KMS-11 (cell line): ENCODE measurements at regions not wholly inside any gene's neighbourhood (a gene's known extent, or its start where the extent isn't known, plus 50 kb on each side); places are given as distances from the start of the nearest gene placed in this dataset.

Source experiments
- H2AFZ ChIP-seq: fragments of 200-600 bp; sonication (generic); 2 replicates; pipeline ENCODE4 v1.6.1; 2016; ENCODE audit warnings: antibody characterized with exemption, mixed run types, low read depth
- H3K27ac ChIP-seq: fragments of 200-600 bp; sonication (generic); 2 replicates; pipeline ENCODE4 v1.6.1; 2016; ENCODE audit warnings: mild to moderate bottlenecking, mixed run types
- H3K27me3 ChIP-seq: fragments of 200-600 bp; sonication (generic); 2 replicates; pipeline ENCODE4 v1.6.1; 2017; ENCODE audit warnings: mild to moderate bottlenecking, low read depth, mixed run types, moderate library complexity; ENCODE audit not compliant: insufficient read depth
- H3K36me3 ChIP-seq: fragments of 200-600 bp; sonication (generic); 2 replicates; pipeline ENCODE4 v1.6.1; 2017; ENCODE audit warnings: mild to moderate bottlenecking, mixed run types; ENCODE audit not compliant: insufficient read depth
- H3K4me1 ChIP-seq: fragments of 200-600 bp; sonication (generic); 2 replicates; pipeline ENCODE4 v1.6.1; 2016; ENCODE audit warnings: mild to moderate bottlenecking, low read depth, mixed run types; ENCODE audit not compliant: poor library complexity, severe bottlenecking
- H3K4me2 ChIP-seq: fragments of 200-600 bp; sonication (generic); 2 replicates; pipeline ENCODE4 v1.7.0; 2016; ENCODE audit warnings: mild to moderate bottlenecking, mixed run types
- H3K4me3 ChIP-seq: fragments of 200-600 bp; sonication (generic); IDR thresholded peaks from 2 replicates; pipeline ENCODE4 v1.6.1; 2017; ENCODE audit warnings: low read depth, low read length, mixed read lengths; ENCODE audit not compliant: insufficient read depth
- H3K79me2 ChIP-seq: fragments of 200-600 bp; sonication (generic); 2 replicates; pipeline ENCODE4 v1.6.1; 2016; ENCODE audit warnings: low read depth, mixed run types; ENCODE audit not compliant: insufficient read depth
- H3K9ac ChIP-seq: fragments of 200-600 bp; sonication (generic); 2 replicates; pipeline ENCODE4 v1.6.1; 2016; ENCODE audit warnings: mild to moderate bottlenecking, mixed run types
- H4K20me1 ChIP-seq: fragments of 200-600 bp; sonication (generic); 2 replicates; pipeline ENCODE4 v1.6.1; 2016; ENCODE audit warnings: mild to moderate bottlenecking, mixed run types; ENCODE audit not compliant: insufficient read depth
- TF ChIP-seq, protein P1 (sequence below): fragments of 200-600 bp; sonication (generic); conservative IDR thresholded peaks from 2 replicates; pipeline ENCODE4 v1.6.1; 2017; ENCODE audit warnings: low read depth, mild to moderate bottlenecking, antibody characterized with exemption, low read length, moderate library complexity, mixed read lengths

GRCh38 chr4:138560448-138560847 lies 318.3 kb upstream of the SLC7A11 start:
- H3K4me2 ChIP-seq, result no peak overlapping the region
- no peaks in the 10 kb centered on the region for H4K20me1 ChIP-seq
- H3K79me2 ChIP-seq, result no peaks in the 10 kb centered on the region
- TF ChIP-seq, protein P1, sequence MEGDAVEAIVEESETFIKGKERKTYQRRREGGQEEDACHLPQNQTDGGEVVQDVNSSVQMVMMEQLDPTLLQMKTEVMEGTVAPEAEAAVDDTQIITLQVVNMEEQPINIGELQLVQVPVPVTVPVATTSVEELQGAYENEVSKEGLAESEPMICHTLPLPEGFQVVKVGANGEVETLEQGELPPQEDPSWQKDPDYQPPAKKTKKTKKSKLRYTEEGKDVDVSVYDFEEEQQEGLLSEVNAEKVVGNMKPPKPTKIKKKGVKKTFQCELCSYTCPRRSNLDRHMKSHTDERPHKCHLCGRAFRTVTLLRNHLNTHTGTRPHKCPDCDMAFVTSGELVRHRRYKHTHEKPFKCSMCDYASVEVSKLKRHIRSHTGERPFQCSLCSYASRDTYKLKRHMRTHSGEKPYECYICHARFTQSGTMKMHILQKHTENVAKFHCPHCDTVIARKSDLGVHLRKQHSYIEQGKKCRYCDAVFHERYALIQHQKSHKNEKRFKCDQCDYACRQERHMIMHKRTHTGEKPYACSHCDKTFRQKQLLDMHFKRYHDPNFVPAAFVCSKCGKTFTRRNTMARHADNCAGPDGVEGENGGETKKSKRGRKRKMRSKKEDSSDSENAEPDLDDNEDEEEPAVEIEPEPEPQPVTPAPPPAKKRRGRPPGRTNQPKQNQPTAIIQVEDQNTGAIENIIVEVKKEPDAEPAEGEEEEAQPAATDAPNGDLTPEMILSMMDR, result no peak
- no peak overlapping the region for H2AFZ ChIP-seq
- no peaks in the 10 kb centered on the region for H3K27me3 ChIP-seq
- no peaks in the 10 kb centered on the region for H3K4me1 ChIP-seq
- no peak overlapping the region for H3K27ac ChIP-seq
- H3K36me3 ChIP-seq, result no peaks in the 10 kb centered on the region
- no peak overlapping the region for H3K9ac ChIP-seq
- H3K4me3 ChIP-seq, result no peak overlapping the region

DNA sequence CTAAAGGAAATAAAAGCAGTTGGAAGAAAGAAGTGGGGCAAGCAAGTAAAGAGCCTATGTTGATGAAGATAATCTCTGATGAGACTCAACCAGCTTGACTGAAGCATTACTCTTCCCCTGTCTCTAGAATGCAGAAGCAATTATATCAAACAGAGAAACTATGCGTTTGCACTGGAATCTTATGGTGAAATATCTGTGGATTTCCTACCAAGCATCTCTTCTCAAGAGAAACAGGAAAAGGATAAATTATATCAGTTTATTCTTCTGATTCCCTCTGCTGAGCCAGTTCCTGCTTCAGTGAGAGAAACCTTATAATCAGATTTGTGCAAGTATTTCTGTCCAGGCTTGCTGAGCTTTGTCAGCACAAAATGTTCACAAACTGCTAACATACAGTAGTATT lies 316.7 kb upstream of the SLC7A11 start:
- H3K4me2 ChIP-seq, result no peak overlapping the region
- no peaks in the 10 kb centered on the region for H3K27me3 ChIP-seq
- no peak overlapping the region for H2AFZ ChIP-seq
- H3K36me3 ChIP-seq, result no peaks in the 10 kb centered on the region
- TF ChIP-seq, protein P1, result no peak
- H3K9ac ChIP-seq, result no peak overlapping the region
- no peaks in the 10 kb centered on the region for H3K79me2 ChIP-seq
- no peaks in the 10 kb centered on the region for H3K4me1 ChIP-seq
- no peak overlapping the region for H3K4me3 ChIP-seq
- no peak overlapping the region for H3K27ac ChIP-seq
- no peaks in the 10 kb centered on the region for H4K20me1 ChIP-seq

DNA sequence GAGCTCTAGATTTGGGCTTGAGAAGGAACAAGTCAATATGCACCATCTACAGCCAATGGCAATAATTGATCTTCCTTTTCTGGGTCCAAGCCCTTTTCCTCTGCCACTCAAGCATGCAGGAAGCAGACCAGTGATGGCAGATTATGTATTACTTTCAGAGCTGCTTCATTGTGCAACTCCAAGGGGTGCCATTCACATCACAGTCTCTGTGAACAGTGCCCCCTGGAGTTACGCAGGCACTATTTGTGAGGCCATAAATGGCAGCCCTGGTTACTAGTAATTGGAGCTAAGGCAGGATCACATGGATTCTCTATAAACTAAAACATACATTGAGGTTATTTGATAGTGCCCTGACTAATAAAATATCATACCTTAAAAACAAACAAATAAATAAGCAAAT lies 313.4 kb upstream of the SLC7A11 start:
- TF ChIP-seq, protein P1, result peak; percentile 45
- Histone ChIP-seq H3K27me3 (no peaks in the 10 kb centered on the region), H3K4me1 (no peaks in the 10 kb centered on the region), H3K79me2 (no peaks in the 10 kb centered on the region), H3K9ac (no peak overlapping the region), H3K27ac (no peak overlapping the region), H3K36me3 (no peaks in the 10 kb centered on the region), H4K20me1 (no peaks in the 10 kb centered on the region), H2AFZ (no peak overlapping the region), H3K4me3 (no peak overlapping the region), H3K4me2 (no peak overlapping the region)

DNA sequence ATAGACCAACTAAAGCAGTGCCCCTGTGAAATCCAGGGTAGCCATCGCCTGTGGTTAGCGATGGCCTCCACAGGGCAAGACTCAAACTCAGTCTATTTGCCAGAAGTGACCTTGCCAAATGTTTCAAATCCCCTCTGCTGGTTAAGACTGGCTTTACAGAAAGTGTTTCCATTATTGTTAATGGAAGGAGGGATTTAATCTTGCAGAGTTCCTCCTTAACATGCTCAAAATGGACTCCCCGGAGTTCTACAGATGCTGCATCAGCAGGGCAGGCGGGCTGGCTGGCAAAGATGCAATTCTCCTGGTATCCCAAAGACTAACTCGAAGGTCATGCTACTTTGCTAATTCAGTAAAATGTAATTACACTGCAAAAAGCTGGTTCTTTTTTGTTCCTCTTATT lies 313.0 kb upstream of the SLC7A11 start:
- Histone ChIP-seq H4K20me1 (no peaks in the 10 kb centered on the region), H3K4me1 (no peaks in the 10 kb centered on the region), H3K4me3 (no peak overlapping the region), H3K9ac (no peak overlapping the region), H2AFZ (no peak overlapping the region), H3K27ac (no peak overlapping the region), H3K27me3 (no peaks in the 10 kb centered on the region), H3K79me2 (no peaks in the 10 kb centered on the region), H3K36me3 (no peaks in the 10 kb centered on the region), H3K4me2 (no peak overlapping the region)
- TF ChIP-seq, protein P1, result no peak
